ENCODE measurements at regions not wholly inside any gene's neighbourhood (a gene's known extent, or its start where the extent isn't known, plus 50 kb on each side); places are given as distances from the start of the nearest gene placed in this dataset.

DNA sequence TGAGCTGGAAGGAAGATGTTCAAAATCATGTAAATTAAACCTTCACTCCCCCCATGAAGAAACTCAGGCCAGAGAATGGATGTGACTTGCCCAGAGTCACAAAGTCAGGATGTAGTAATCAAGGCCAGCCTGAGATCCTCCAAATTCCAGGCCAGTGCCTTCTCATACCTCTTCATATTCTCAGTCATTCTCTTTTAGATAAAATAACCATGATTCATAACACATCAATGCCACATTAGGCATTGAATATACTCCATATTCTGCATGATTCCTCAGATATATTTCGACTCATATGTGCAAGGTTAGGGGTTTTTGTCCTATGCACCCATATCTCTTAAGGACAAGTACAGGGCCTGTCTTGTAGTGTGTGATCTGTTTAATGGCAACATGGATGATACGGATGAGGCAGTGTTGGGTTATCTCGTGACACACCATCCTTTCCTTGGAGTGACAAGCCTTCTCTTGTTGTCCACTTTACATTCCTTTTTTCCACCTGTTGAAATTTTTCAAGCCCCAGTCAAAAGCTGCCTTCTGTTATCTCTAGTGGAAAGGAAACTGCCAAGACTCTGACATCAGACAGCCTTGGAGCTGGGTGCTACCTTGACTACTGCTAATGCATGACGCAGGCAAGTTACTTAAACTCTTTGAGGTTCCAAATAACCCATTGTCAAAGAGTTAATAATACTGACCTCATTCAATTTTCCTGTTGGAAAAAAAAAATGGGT is 227.5 kb upstream of the NR4A3 start:
- Histone ChIP-seq H3K4me3 (ENCODE audit: low read depth, low read length) (no peak overlapping the region), H3K27me3 (ENCODE audit: control insufficient read depth, insufficient read depth, low read length) (no peaks in the 10 kb centered on the region), H3K27ac (ENCODE audit: low read depth, low read length) (no peak overlapping the region), H3K9me3 (ENCODE audit: control insufficient read depth, insufficient read depth, low read length) (no peaks in the 10 kb centered on the region)
- no peak for DNase-seq (ENCODE audit: low read depth, low spot score)
- ChIA-PET CTCF (no interaction called here), POLR2A (no interaction called here)
- TF ChIP-seq, protein P1, sequence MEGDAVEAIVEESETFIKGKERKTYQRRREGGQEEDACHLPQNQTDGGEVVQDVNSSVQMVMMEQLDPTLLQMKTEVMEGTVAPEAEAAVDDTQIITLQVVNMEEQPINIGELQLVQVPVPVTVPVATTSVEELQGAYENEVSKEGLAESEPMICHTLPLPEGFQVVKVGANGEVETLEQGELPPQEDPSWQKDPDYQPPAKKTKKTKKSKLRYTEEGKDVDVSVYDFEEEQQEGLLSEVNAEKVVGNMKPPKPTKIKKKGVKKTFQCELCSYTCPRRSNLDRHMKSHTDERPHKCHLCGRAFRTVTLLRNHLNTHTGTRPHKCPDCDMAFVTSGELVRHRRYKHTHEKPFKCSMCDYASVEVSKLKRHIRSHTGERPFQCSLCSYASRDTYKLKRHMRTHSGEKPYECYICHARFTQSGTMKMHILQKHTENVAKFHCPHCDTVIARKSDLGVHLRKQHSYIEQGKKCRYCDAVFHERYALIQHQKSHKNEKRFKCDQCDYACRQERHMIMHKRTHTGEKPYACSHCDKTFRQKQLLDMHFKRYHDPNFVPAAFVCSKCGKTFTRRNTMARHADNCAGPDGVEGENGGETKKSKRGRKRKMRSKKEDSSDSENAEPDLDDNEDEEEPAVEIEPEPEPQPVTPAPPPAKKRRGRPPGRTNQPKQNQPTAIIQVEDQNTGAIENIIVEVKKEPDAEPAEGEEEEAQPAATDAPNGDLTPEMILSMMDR (IDR thresholded peaks at IDR 0.05; ENCODE audit: low read depth, low read length): no peak

DNA sequence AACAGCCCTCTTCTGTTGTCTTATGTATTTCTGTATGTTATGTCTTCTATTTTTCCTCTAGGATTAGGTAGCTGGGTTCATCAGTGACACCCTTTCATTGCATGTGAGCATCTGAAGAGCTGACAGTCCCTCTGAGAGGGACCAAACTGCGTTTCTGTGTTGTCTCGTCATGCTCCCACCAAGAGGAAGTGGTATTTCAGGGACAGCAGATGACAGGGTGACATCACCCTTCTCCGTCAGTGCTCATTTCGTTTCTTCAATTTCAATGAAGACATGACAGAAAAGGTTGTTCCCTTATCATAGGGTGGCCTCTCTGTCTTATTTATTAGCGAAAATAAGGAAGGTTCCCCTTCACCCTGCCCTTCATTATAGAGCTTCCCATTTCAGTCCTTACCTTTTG is 225.9 kb upstream of the NR4A3 start:
- no peaks in the 10 kb centered on the region for H3K27me3 ChIP-seq (ENCODE audit: control insufficient read depth, insufficient read depth, low read length)
- H3K27ac ChIP-seq (ENCODE audit: low read depth, low read length): no peak overlapping the region
- TF ChIP-seq, protein P1 (IDR thresholded peaks at IDR 0.05; ENCODE audit: low read depth, low read length): no peak
- no peaks in the 10 kb centered on the region for H3K9me3 ChIP-seq (ENCODE audit: control insufficient read depth, insufficient read depth, low read length)
- DNase-seq (ENCODE audit: low read depth, low spot score): no peak
- ChIA-PET POLR2A (no interaction called here), CTCF (no interaction called here)
- H3K4me3 ChIP-seq (ENCODE audit: low read depth, low read length): no peak overlapping the region

- ChIA-PET POLR2A (no interaction called here), CTCF (no interaction called here)
- TF ChIP-seq, protein P1 (IDR thresholded peaks at IDR 0.05; ENCODE audit: low read depth, low read length): no peak
- no peak overlapping the region for H3K4me3 ChIP-seq (ENCODE audit: low read depth, low read length)
- peaks cover 7% of the 10 kb centered on the region for H3K27me3 ChIP-seq (ENCODE audit: control insufficient read depth, insufficient read depth, low read length)
- no peak overlapping the region for H3K27ac ChIP-seq (ENCODE audit: low read depth, low read length)
- no peak for DNase-seq (ENCODE audit: low read depth, low spot score)
- H3K9me3 ChIP-seq (ENCODE audit: control insufficient read depth, insufficient read depth, low read length): no peaks in the 10 kb centered on the region
Measured at GRCh38 chr9:99601571-99602111, 220.0 kb upstream of the NR4A3 start.

DNA sequence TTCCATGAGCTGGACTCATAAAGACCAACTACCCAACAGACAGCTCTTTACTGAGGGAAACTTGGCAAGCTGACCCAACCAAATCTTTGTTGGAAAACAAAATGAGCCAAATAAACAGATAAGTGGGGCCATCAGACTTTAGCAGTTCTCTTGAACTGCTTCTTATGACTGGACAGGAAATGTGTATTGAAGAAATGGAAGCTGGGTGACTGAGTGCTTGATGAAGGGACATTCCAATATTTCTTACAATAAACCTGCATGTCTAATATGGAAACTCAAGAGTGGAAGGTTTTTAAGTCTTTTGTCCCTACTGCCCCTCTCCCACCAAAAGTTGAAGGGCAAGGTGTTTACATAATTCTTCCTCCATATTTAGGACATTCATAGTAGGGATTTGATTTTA is 218.8 kb upstream of the NR4A3 start:
- Histone ChIP-seq H3K27me3 (ENCODE audit: control insufficient read depth, insufficient read depth, low read length) (peaks cover 7% of the 10 kb centered on the region), H3K9me3 (ENCODE audit: control insufficient read depth, insufficient read depth, low read length) (no peaks in the 10 kb centered on the region), H3K27ac (ENCODE audit: low read depth, low read length) (no peak overlapping the region), H3K4me3 (ENCODE audit: low read depth, low read length) (no peak overlapping the region)
- ChIA-PET CTCF (interaction anchor here (0.6 kb wide), 1 partner anchor 42 kb away, joined by 3 read pairs; no protein-coding TSS in a partner anchor), POLR2A (no interaction called here)
- DNase-seq (ENCODE audit: low read depth, low spot score): no peak
- TF ChIP-seq, protein P1 (IDR thresholded peaks at IDR 0.05; ENCODE audit: low read depth, low read length): no peak

GRCh38 chr9:99605016-99605743 is 216.5 kb upstream of the NR4A3 start:
- Histone ChIP-seq H3K27ac (ENCODE audit: low read depth, low read length) (no peak overlapping the region), H3K9me3 (ENCODE audit: control insufficient read depth, insufficient read depth, low read length) (no peaks in the 10 kb centered on the region), H3K27me3 (ENCODE audit: control insufficient read depth, insufficient read depth, low read length) (peaks cover 7% of the 10 kb centered on the region), H3K4me3 (ENCODE audit: low read depth, low read length) (no peak overlapping the region)
- TF ChIP-seq, protein P1 (IDR thresholded peaks at IDR 0.05; ENCODE audit: low read depth, low read length): no peak
- POLR2A ChIA-PET: no interaction called here
- CTCF ChIA-PET: no interaction called here
- DNase-seq (ENCODE audit: low read depth, low spot score): no peak

Data from AG04450 (cell line).